ENCODE measurements at regions not wholly inside any gene's neighbourhood (a gene's known extent, or its start where the extent isn't known, plus 50 kb on each side); places are given as distances from the start of the nearest gene placed in this dataset.

DNA sequence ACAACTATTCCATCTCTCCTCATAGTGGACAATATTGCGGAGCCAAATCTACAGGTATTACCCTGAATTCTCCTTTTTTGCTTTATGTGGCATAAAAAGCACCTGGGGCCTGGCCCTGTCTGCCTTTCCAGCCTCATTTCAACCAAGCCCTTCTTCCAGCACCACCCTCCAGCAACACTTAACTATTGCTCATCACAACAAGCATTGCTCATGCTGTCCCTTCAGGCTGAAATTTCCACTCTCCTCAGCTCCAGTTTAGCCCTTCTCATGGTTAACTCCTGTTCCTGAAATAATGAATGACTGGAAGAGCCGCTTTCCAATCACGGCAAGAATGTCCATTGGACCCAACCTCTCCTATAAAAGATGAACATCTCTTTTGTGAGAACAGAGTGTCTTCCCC, 107.4 kb downstream of the P2RY1 start:
- TF ChIP-seq EZH2phosphoT487 (IDR thresholded peaks at IDR 0.05; ENCODE audit: low read length), result no peak
- TF ChIP-seq, protein P1, sequence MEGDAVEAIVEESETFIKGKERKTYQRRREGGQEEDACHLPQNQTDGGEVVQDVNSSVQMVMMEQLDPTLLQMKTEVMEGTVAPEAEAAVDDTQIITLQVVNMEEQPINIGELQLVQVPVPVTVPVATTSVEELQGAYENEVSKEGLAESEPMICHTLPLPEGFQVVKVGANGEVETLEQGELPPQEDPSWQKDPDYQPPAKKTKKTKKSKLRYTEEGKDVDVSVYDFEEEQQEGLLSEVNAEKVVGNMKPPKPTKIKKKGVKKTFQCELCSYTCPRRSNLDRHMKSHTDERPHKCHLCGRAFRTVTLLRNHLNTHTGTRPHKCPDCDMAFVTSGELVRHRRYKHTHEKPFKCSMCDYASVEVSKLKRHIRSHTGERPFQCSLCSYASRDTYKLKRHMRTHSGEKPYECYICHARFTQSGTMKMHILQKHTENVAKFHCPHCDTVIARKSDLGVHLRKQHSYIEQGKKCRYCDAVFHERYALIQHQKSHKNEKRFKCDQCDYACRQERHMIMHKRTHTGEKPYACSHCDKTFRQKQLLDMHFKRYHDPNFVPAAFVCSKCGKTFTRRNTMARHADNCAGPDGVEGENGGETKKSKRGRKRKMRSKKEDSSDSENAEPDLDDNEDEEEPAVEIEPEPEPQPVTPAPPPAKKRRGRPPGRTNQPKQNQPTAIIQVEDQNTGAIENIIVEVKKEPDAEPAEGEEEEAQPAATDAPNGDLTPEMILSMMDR (IDR thresholded peaks at IDR 0.05; ENCODE audit: low read length), result no peak
- no peak for TF ChIP-seq EZH2 (optimal IDR thresholded peaks at IDR 0.05; ENCODE audit: low read depth, low read length)
- Histone ChIP-seq H3K9me2 (replicated peaks; ENCODE audit: insufficient read depth, low read length) (no peaks in the 10 kb centered on the region), H3K9ac (ENCODE audit: low read length) (no peak overlapping the region), H3K27ac (ENCODE audit: low read length) (no peak overlapping the region), H3K4me2 (ENCODE audit: low read depth, low read length) (no peak overlapping the region), H4K20me1 (ENCODE audit: insufficient read depth, low read length) (no peaks in the 10 kb centered on the region), H3K36me3 (replicated peaks; ENCODE audit: insufficient read depth, low read length) (no peaks in the 10 kb centered on the region), H3K79me2 (ENCODE audit: low read length) (no peaks in the 10 kb centered on the region), H2AFZ (ENCODE audit: low read length) (no peak overlapping the region), H3K27me3 (replicated peaks; ENCODE audit: insufficient read depth, low read length) (no peaks in the 10 kb centered on the region), H3F3A (ENCODE audit: insufficient read depth, low read length) (no peaks in the 10 kb centered on the region), H3K9me3 (replicated peaks; ENCODE audit: insufficient read depth, low read length) (no peaks in the 10 kb centered on the region), H3K4me3 (ENCODE audit: low read length) (no peak overlapping the region), H3K4me1 (ENCODE audit: low read length) (no peaks in the 10 kb centered on the region)
- no peak for DNase-seq

GRCh38 chr3:152943645-152944044, 108.7 kb downstream of the P2RY1 start:
- H3K9me2 ChIP-seq (replicated peaks; ENCODE audit: insufficient read depth, low read length), result no peaks in the 10 kb centered on the region
- TF ChIP-seq, protein P1 (IDR thresholded peaks at IDR 0.05; ENCODE audit: low read length), result no peak
- TF ChIP-seq EZH2 (optimal IDR thresholded peaks at IDR 0.05; ENCODE audit: low read depth, low read length), result no peak
- no peak for TF ChIP-seq EZH2phosphoT487 (IDR thresholded peaks at IDR 0.05; ENCODE audit: low read length)
- H4K20me1 ChIP-seq (ENCODE audit: insufficient read depth, low read length), result no peaks in the 10 kb centered on the region
- no peaks in the 10 kb centered on the region for H3K36me3 ChIP-seq (replicated peaks; ENCODE audit: insufficient read depth, low read length)
- H3K4me1 ChIP-seq (ENCODE audit: low read length), result no peaks in the 10 kb centered on the region
- H3K4me2 ChIP-seq (ENCODE audit: low read depth, low read length), result no peak overlapping the region
- DNase-seq, result no peak
- H3K27me3 ChIP-seq (replicated peaks; ENCODE audit: insufficient read depth, low read length), result no peaks in the 10 kb centered on the region
- H2AFZ ChIP-seq (ENCODE audit: low read length), result no peak overlapping the region
- no peak overlapping the region for H3K27ac ChIP-seq (ENCODE audit: low read length)
- H3F3A ChIP-seq (ENCODE audit: insufficient read depth, low read length), result no peaks in the 10 kb centered on the region
- no peak overlapping the region for H3K9ac ChIP-seq (ENCODE audit: low read length)
- no peaks in the 10 kb centered on the region for H3K9me3 ChIP-seq (replicated peaks; ENCODE audit: insufficient read depth, low read length)
- no peak overlapping the region for H3K4me3 ChIP-seq (ENCODE audit: low read length)
- H3K79me2 ChIP-seq (ENCODE audit: low read length), result no peaks in the 10 kb centered on the region

DNA sequence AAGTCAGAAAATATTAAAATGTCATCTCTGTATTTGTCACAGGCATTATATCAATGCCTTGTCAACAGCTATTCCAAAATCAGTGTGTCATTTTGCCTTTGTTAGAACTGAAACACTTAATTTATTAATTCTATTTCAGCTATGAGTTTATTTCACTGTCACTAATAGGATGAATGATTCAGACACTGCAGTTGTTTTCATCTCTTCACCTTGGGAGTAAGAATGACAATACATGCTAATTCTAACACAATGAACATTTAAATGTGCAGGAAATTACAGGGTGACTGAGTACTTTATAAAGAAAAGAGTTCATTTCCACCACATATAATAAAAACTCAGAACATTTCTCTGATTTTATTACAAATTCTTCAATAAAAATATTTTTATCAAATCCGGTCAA, 109.7 kb downstream of the P2RY1 start:
- Histone ChIP-seq H3K4me2 (ENCODE audit: low read depth, low read length) (no peak overlapping the region), H3K36me3 (replicated peaks; ENCODE audit: insufficient read depth, low read length) (no peaks in the 10 kb centered on the region), H3F3A (ENCODE audit: insufficient read depth, low read length) (no peaks in the 10 kb centered on the region), H3K9ac (ENCODE audit: low read length) (no peak overlapping the region), H3K9me3 (replicated peaks; ENCODE audit: insufficient read depth, low read length) (no peaks in the 10 kb centered on the region), H3K9me2 (replicated peaks; ENCODE audit: insufficient read depth, low read length) (no peaks in the 10 kb centered on the region), H4K20me1 (ENCODE audit: insufficient read depth, low read length) (no peaks in the 10 kb centered on the region), H3K4me1 (ENCODE audit: low read length) (no peaks in the 10 kb centered on the region), H3K79me2 (ENCODE audit: low read length) (no peaks in the 10 kb centered on the region), H3K27me3 (replicated peaks; ENCODE audit: insufficient read depth, low read length) (no peaks in the 10 kb centered on the region), H3K27ac (ENCODE audit: low read length) (no peak overlapping the region), H2AFZ (ENCODE audit: low read length) (no peak overlapping the region), H3K4me3 (ENCODE audit: low read length) (no peak overlapping the region)
- TF ChIP-seq, protein P1 (IDR thresholded peaks at IDR 0.05; ENCODE audit: low read length), result no peak
- no peak for TF ChIP-seq EZH2 (optimal IDR thresholded peaks at IDR 0.05; ENCODE audit: low read depth, low read length)
- no peak for TF ChIP-seq EZH2phosphoT487 (IDR thresholded peaks at IDR 0.05; ENCODE audit: low read length)
- DNase-seq, result no peak

Data from MM.1S (cell line).